Parathyroid adenoma (tissue), 2 donors: ENCODE measurements at regions not wholly inside any gene's neighbourhood (a gene's known extent, or its start where the extent isn't known, plus 50 kb on each side); places are given as distances from the start of the nearest gene placed in this dataset.

ENCODE experiments used
- H2AFZ ChIP-seq: fragments of 300-600 bp; sonication (generic); one replicate; pipeline ENCODE4 v1.7.0; 2017; ENCODE audit warnings: antibody characterized with exemption, mild to moderate bottlenecking
- H3K27ac ChIP-seq: fragments of 300-600 bp; sonication (generic); one replicate; pipeline ENCODE4 v1.7.0; 2017
- H3K27me3 ChIP-seq: fragments of 300-600 bp; sonication (generic); one replicate; pipeline ENCODE4 v1.7.0; 2017; ENCODE audit warnings: low read length; ENCODE audit not compliant: control insufficient read depth, insufficient read depth
- H3K36me3 ChIP-seq: fragments of 300-600 bp; sonication (generic); one replicate; pipeline ENCODE4 v1.7.0; 2017; ENCODE audit warnings: low read length; ENCODE audit not compliant: control insufficient read depth, insufficient read depth
- H3K4me1 ChIP-seq: fragments of 300-600 bp; sonication (generic); one replicate; pipeline ENCODE4 v1.7.0; 2017; ENCODE audit warnings: control low read depth
- H3K4me2 ChIP-seq: fragments of 300-600 bp; sonication (generic); one replicate; pipeline ENCODE4 v1.7.0; 2017; ENCODE audit warnings: low read length
- H3K4me3 ChIP-seq: fragments of 300-600 bp; sonication (generic); one replicate; pipeline ENCODE4 v1.7.0; 2017; ENCODE audit warnings: low read depth, low read length
- H3K79me2 ChIP-seq: fragments of 300-600 bp; sonication (generic); one replicate; pipeline ENCODE4 v1.7.0; 2017; ENCODE audit warnings: control low read depth
- H3K9ac ChIP-seq: fragments of 300-600 bp; sonication (generic); one replicate; pipeline ENCODE4 v1.7.0; 2017; ENCODE audit warnings: mild to moderate bottlenecking
- H3K9me3 ChIP-seq: fragments of 300-600 bp; sonication (generic); one replicate; pipeline ENCODE4 v1.7.0; 2017; ENCODE audit warnings: low read length; ENCODE audit not compliant: control insufficient read depth
- CTCF ChIP-seq: fragments of 300-600 bp; sonication (generic); IDR thresholded peaks from one replicate; pipeline ENCODE4 v1.7.0; 2017; ENCODE audit warnings: antibody characterized with exemption, mild to moderate bottlenecking
- donor health status: primary hyperparathyroidism.

DNA sequence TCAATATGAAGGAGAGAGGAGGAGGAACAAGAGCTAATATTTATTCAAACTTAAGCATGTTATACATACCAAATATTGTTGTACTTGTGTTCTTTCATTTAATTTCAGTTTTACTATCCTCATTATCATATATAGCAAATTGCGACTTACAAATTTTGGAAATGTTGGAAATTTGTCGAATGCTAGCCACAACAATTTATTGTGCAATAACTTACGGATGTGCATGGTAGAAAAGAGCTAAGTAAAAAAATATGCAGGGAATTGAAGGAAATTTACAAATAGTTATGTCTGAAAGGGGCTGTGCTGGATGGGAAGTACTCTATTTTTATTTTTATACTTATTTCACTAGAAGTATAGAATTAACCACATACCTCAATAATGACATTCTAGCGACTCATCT, 376.3 kb downstream of the PCDH20 start:
- Histone ChIP-seq H3K4me3 (no peak overlapping the region), H3K4me2 (no peak overlapping the region), H3K79me2 (no peaks in the 10 kb centered on the region), H3K27ac (no peak overlapping the region), H3K9ac (no peak overlapping the region), H3K27me3 (no peaks in the 10 kb centered on the region), H3K9me3 (no peaks in the 10 kb centered on the region), H3K4me1 (no peaks in the 10 kb centered on the region), H2AFZ (no peak overlapping the region), H3K36me3 (no peaks in the 10 kb centered on the region)
- TF ChIP-seq CTCF: no peak

DNA sequence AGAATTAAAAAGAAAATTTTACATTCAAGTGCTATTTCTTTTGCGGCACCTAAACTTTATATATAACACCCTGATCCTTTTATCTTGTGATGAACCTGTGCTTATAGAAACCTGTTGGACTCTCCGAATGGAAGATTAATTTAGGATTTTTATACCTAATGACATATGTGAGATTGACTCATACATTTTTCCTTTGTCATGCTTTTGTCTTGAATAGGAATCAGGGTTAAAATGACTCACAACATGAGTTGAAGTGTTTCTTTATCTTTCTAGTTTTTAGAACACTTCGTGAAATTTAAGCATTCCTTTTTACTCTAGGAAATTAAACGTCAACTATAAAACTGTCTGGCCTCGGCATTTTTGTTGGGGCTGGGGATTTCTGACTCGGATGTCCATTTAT, 378.9 kb downstream of the PCDH20 start:
- no peak for TF ChIP-seq CTCF
- Histone ChIP-seq H3K4me1 (no peaks in the 10 kb centered on the region), H3K9me3 (no peaks in the 10 kb centered on the region), H3K9ac (no peak overlapping the region), H3K4me3 (no peak overlapping the region), H3K36me3 (no peaks in the 10 kb centered on the region), H2AFZ (no peak overlapping the region), H3K27me3 (no peaks in the 10 kb centered on the region), H3K4me2 (no peak overlapping the region), H3K27ac (no peak overlapping the region), H3K79me2 (no peaks in the 10 kb centered on the region)

GRCh38 chr13:61030445-61030844, 385.2 kb downstream of the PCDH20 start:
- H3K9me3 ChIP-seq: no peaks in the 10 kb centered on the region
- TF ChIP-seq CTCF: no peak
- no peak overlapping the region for H3K4me2 ChIP-seq
- no peaks in the 10 kb centered on the region for H3K79me2 ChIP-seq
- no peaks in the 10 kb centered on the region for H3K27me3 ChIP-seq
- no peaks in the 10 kb centered on the region for H3K36me3 ChIP-seq
- no peak overlapping the region for H3K9ac ChIP-seq
- no peaks in the 10 kb centered on the region for H3K4me1 ChIP-seq
- H3K4me3 ChIP-seq: no peak overlapping the region
- no peak overlapping the region for H3K27ac ChIP-seq
- no peak overlapping the region for H2AFZ ChIP-seq

GRCh38 chr13:61029064-61029463, 386.6 kb downstream of the PCDH20 start:
- H3K27ac ChIP-seq: no peak overlapping the region
- no peak overlapping the region for H2AFZ ChIP-seq
- H3K36me3 ChIP-seq: no peaks in the 10 kb centered on the region
- no peak overlapping the region for H3K4me2 ChIP-seq
- no peaks in the 10 kb centered on the region for H3K79me2 ChIP-seq
- H3K9ac ChIP-seq: no peak overlapping the region
- H3K9me3 ChIP-seq: no peaks in the 10 kb centered on the region
- no peaks in the 10 kb centered on the region for H3K4me1 ChIP-seq
- no peak for TF ChIP-seq CTCF
- H3K4me3 ChIP-seq: no peak overlapping the region
- no peaks in the 10 kb centered on the region for H3K27me3 ChIP-seq

GRCh38 chr13:61024046-61024445, 391.6 kb downstream of the PCDH20 start:
- H3K4me2 ChIP-seq: no peak overlapping the region
- H3K27ac ChIP-seq: no peak overlapping the region
- no peaks in the 10 kb centered on the region for H3K36me3 ChIP-seq
- no peak for TF ChIP-seq CTCF
- no peaks in the 10 kb centered on the region for H3K27me3 ChIP-seq
- no peaks in the 10 kb centered on the region for H3K79me2 ChIP-seq
- no peak overlapping the region for H3K4me3 ChIP-seq
- no peak overlapping the region for H3K9ac ChIP-seq
- H3K4me1 ChIP-seq: no peaks in the 10 kb centered on the region
- H3K9me3 ChIP-seq: no peaks in the 10 kb centered on the region
- no peak overlapping the region for H2AFZ ChIP-seq
